ENCODE measurements at regions not wholly inside any gene's neighbourhood (a gene's known extent, or its start where the extent isn't known, plus 50 kb on each side); places are given as distances from the start of the nearest gene placed in this dataset.

- TF ChIP-seq HCFC1 (IDR thresholded peaks at IDR 0.05; ENCODE audit: low read depth, low read length) (no peak), ZNF263 (CRISPR knock-in tag; IDR thresholded peaks at IDR 0.05; ENCODE audit: borderline replicate concordance) (no peak), SMAD1 (IDR thresholded peaks at IDR 0.05; ENCODE audit: low read depth, low read length, partially characterized antibody) (no peak), BMI1 (IDR thresholded peaks at IDR 0.05; ENCODE audit: low read length) (no peak), POLR2A (conservative IDR thresholded peaks at IDR 0.05) (no peak), CTCF (IDR thresholded peaks at IDR 0.05 in 2 of 3, conservative IDR thresholded peaks at IDR 0.05 in 1 of 3; ENCODE audit: insufficient read depth in 2 of 3, low read depth in 1 of 3, low read length in 3 of 3) (no peak), LARP7 (IDR thresholded peaks at IDR 0.05) (no peak), TAF1 (IDR thresholded peaks at IDR 0.05; ENCODE audit: control insufficient read depth, extremely low read depth, insufficient read depth, low read length, severe bottlenecking) (no peak), GATA2 (CRISPR knock-in tag; IDR thresholded peaks at IDR 0.05) (no peak), RAD21 (CRISPR knock-in tag; conservative IDR thresholded peaks at IDR 0.05 in 1 of 2, IDR thresholded peaks at IDR 0.05 in 1 of 2) (no peak)
- TF ChIP-seq, protein P1, sequence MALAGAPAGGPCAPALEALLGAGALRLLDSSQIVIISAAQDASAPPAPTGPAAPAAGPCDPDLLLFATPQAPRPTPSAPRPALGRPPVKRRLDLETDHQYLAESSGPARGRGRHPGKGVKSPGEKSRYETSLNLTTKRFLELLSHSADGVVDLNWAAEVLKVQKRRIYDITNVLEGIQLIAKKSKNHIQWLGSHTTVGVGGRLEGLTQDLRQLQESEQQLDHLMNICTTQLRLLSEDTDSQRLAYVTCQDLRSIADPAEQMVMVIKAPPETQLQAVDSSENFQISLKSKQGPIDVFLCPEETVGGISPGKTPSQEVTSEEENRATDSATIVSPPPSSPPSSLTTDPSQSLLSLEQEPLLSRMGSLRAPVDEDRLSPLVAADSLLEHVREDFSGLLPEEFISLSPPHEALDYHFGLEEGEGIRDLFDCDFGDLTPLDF (CRISPR knock-in tag; IDR thresholded peaks at IDR 0.05) = no peak
Measured at GRCh38 chr5:14936588-14936987, 65.0 kb upstream of the ANKH start.

All from K562 (cell line).